Neuronal stem cell (in vitro differentiated cells): ENCODE measurements at regions not wholly inside any gene's neighbourhood (a gene's known extent, or its start where the extent isn't known, plus 50 kb on each side); places are given as distances from the start of the nearest gene placed in this dataset.

Source experiments
- DNase-seq: peaks from one replicate; pipeline ENCODE4 v3.0.0-alpha.2; 2013; ENCODE audit warnings: low spot score
- H2AFZ ChIP-seq: one replicate; pipeline ENCODE4 v1.6.1; 2013; ENCODE audit warnings: mild to moderate bottlenecking, low read length, inconsistent platforms
- H2AK5ac ChIP-seq: 2 replicates; pipeline ENCODE4 v1.6.1; 2013; ENCODE audit warnings: low read depth, mild to moderate bottlenecking, inconsistent platforms, low read length, moderate library complexity, mixed read lengths
- H2BK120ac ChIP-seq: 2 replicates; pipeline ENCODE4 v1.6.1; 2013; ENCODE audit warnings: low read depth, mild to moderate bottlenecking, inconsistent platforms, low read length, moderate library complexity, mixed read lengths
- H2BK12ac ChIP-seq: one replicate; pipeline ENCODE4 v1.6.1; 2013; ENCODE audit warnings: low read length, inconsistent platforms
- H2BK15ac ChIP-seq: 2 replicates; pipeline ENCODE4 v1.6.1; 2013; ENCODE audit warnings: mild to moderate bottlenecking, low read length, inconsistent platforms, mixed read lengths
- H2BK5ac ChIP-seq: one replicate; pipeline ENCODE4 v1.6.1; 2013; ENCODE audit warnings: inconsistent platforms, mild to moderate bottlenecking, low read length, moderate library complexity
- H3K14ac ChIP-seq: one replicate; pipeline ENCODE4 v1.6.1; 2013; ENCODE audit warnings: low read length, inconsistent platforms
- H3K18ac ChIP-seq: 2 replicates; pipeline ENCODE4 v1.6.1; 2013; ENCODE audit warnings: low read length, inconsistent platforms
- H3K23ac ChIP-seq: 2 replicates; pipeline ENCODE4 v1.6.1; 2013; ENCODE audit warnings: low read depth, mild to moderate bottlenecking, mixed read lengths, low read length, inconsistent platforms; ENCODE audit not compliant: poor library complexity
- H3K27ac ChIP-seq: replicated peaks from 3 replicates; pipeline ENCODE4 v1.5.1; 2013; ENCODE audit warnings: low read length, inconsistent platforms
- H3K27me3 ChIP-seq, 3 experiments: 2 replicates each; pipeline ENCODE4 v1.6.1; 2013; ENCODE audit warnings: low read length in 3 of 3, mild to moderate bottlenecking in 2 of 3, inconsistent platforms in 1 of 3, low read depth in 1 of 3, mixed read lengths in 1 of 3, moderate library complexity in 1 of 3; ENCODE audit not compliant: control insufficient read depth in 3 of 3, insufficient read depth in 3 of 3
- H3K36me3 ChIP-seq, 2 donors: replicated peaks in 1 of 2; 2 replicates each; pipeline ENCODE4 v1.6.1; 2013; ENCODE audit warnings: low read length in 2 of 2; ENCODE audit not compliant: control insufficient read depth in 2 of 2, insufficient read depth in 2 of 2
- H3K4ac ChIP-seq: 2 replicates; pipeline ENCODE4 v1.6.1; 2013; ENCODE audit warnings: inconsistent platforms, mild to moderate bottlenecking, low read length, moderate library complexity
- H3K4me1 ChIP-seq, 2 donors: 1 replicate in 1 of 2; 2 replicates in 1 of 2; pipeline ENCODE4 v1.6.1; 2013; ENCODE audit warnings: low read length in 2 of 2, low read depth in 1 of 2; ENCODE audit not compliant: control insufficient read depth in 2 of 2, insufficient read depth in 1 of 2
- H3K4me2 ChIP-seq: one replicate; pipeline ENCODE4 v1.6.1; 2013; ENCODE audit warnings: mild to moderate bottlenecking, low read length, inconsistent platforms; ENCODE audit not compliant: insufficient read depth, poor library complexity, severe bottlenecking
- H3K4me3 ChIP-seq, 2 donors: 2 replicates each; pipeline ENCODE4 v1.5.1; 2013; ENCODE audit warnings: low read length in 2 of 2, mild to moderate bottlenecking in 2 of 2, inconsistent platforms in 1 of 2, moderate library complexity in 1 of 2
- H3K79me1 ChIP-seq: one replicate; pipeline ENCODE4 v1.6.1; 2013; ENCODE audit warnings: low read depth, mild to moderate bottlenecking, inconsistent platforms, low read length, moderate library complexity
- H3K9ac ChIP-seq: one replicate; pipeline ENCODE4 v1.6.1; 2013; ENCODE audit warnings: mild to moderate bottlenecking, low read depth, low read length, inconsistent platforms; ENCODE audit not compliant: poor library complexity
- H3K9me3 ChIP-seq, 2 donors: replicated peaks in 1 of 2; 2 replicates each; pipeline versions ENCODE3 to v1.6.1; 2013; ENCODE audit warnings: low read length in 2 of 2, mild to moderate bottlenecking in 2 of 2, inconsistent platforms in 1 of 2, low read depth in 1 of 2, mixed read lengths in 1 of 2, moderate library complexity in 1 of 2; ENCODE audit not compliant: control insufficient read depth in 2 of 2, insufficient read depth in 1 of 2
- H4K8ac ChIP-seq: one replicate; pipeline ENCODE4 v1.6.1; 2013; ENCODE audit warnings: low read depth, mild to moderate bottlenecking, inconsistent platforms, low read length, moderate library complexity
- H4K91ac ChIP-seq: one replicate; pipeline ENCODE4 v1.6.1; 2013; ENCODE audit warnings: low read length, low read depth, mild to moderate bottlenecking, inconsistent platforms; ENCODE audit not compliant: poor library complexity
- WGBS, 2 donors: extraction: QIAGEN DNeasy Blood & Tissue Kit; methylation state at CpG; one replicate each; pipeline ENCODE4 v1.1.7; 2013; ENCODE audit warnings: missing lambda C conversion rate in 2 of 2, mixed read lengths in 1 of 2; ENCODE audit not compliant: insufficient read length in 2 of 2, insufficient replicate concordance in 1 of 2; ENCODE audit errors: extremely low coverage in 2 of 2; 5-methylcytosine and 5-hydroxymethylcytosine counted together

GRCh38 chr20:51095633-51096521 is 73.0 kb upstream of the KCNG1 start:
- Histone ChIP-seq H2BK12ac (no peak overlapping the region), H3K9me3 (no peaks in the 10 kb centered on the region), H2AK5ac (no peak overlapping the region), H3K14ac (no peak overlapping the region), H2BK120ac (no peak overlapping the region), H3K79me1 (no peaks in the 10 kb centered on the region), H3K4me2 (no peak overlapping the region), H4K91ac (no peak overlapping the region), H3K18ac (no peak overlapping the region), H2BK15ac (no peak overlapping the region), H3K9ac (no peak overlapping the region), H3K23ac (no peak overlapping the region), H2AFZ (no peak overlapping the region), H3K4ac (no peak overlapping the region), H3K27ac (no peak overlapping the region), H3K4me1 (peaks cover 17 to 62% of the 10 kb centered on the region in 2 donors), H3K4me3 (no peak overlapping the region), H3K36me3 (no peaks in the 10 kb centered on the region), H3K27me3 (no peaks in the 10 kb centered on the region), H4K8ac (no peak overlapping the region), H2BK5ac (no peak overlapping the region)
- WGBS, 2 donors: no CpG with 5 or more reads among the region's 7 CpGs
- DNase-seq: peak; percentile 38

GRCh38 chr20:51094221-51094620 is 71.3 kb upstream of the KCNG1 start:
- DNase-seq: no peak
- H3K79me1 ChIP-seq: no peaks in the 10 kb centered on the region
- no peak overlapping the region for H3K14ac ChIP-seq
- H3K27ac ChIP-seq: no peak overlapping the region
- H4K8ac ChIP-seq: no peak overlapping the region
- peaks cover 18 to 62% of the 10 kb centered on the region in 2 donors for H3K4me1 ChIP-seq
- no peak overlapping the region for H2BK5ac ChIP-seq
- no peak overlapping the region for H3K4me3 ChIP-seq
- no peak overlapping the region for H3K9ac ChIP-seq
- H4K91ac ChIP-seq: no peak overlapping the region
- no peak overlapping the region for H2BK15ac ChIP-seq
- H3K36me3 ChIP-seq: no peaks in the 10 kb centered on the region
- H3K4ac ChIP-seq: no peak overlapping the region
- no CpG with 5 or more reads among the region's 4 CpGs for WGBS, 2 donors
- H3K18ac ChIP-seq: no peak overlapping the region
- no peak overlapping the region for H3K4me2 ChIP-seq
- H2BK120ac ChIP-seq: no peak overlapping the region
- H2AK5ac ChIP-seq: no peak overlapping the region
- H3K23ac ChIP-seq: no peak overlapping the region
- H2AFZ ChIP-seq: no peak overlapping the region
- H3K27me3 ChIP-seq: no peaks in the 10 kb centered on the region
- H3K9me3 ChIP-seq: no peaks in the 10 kb centered on the region
- H2BK12ac ChIP-seq: no peak overlapping the region

DNA sequence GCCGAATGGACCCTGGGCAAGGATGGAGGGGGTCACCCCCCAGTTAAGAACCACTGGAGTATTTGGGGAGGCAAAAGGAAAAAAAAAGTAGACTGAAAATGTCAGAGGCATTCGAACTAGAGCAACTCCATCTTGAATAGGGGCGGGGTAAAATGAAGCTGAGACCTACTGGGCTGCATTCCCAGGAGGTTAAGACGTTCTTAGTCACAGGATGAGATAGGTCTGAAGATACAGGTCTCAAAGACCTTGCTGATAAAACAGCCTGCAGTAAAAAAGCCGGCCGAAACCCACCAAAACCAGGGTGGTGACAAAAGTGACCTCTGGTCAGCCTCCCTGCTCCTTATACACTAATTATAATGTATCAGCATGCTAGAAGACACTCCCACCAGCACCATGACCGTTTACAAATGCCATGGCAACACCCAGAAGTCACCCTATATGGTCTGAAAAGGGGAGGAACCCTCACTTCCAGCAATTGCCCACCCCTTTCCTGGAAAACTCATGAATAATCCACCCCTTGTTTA is 70.4 kb upstream of the KCNG1 start:
- Histone ChIP-seq H4K8ac (no peak overlapping the region), H2AFZ (no peak overlapping the region), H2BK120ac (no peak overlapping the region), H3K4me3 (no peak overlapping the region), H3K4me1 (peaks cover 17 to 56% of the 10 kb centered on the region in 2 donors), H3K36me3 (no peaks in the 10 kb centered on the region), H3K79me1 (no peaks in the 10 kb centered on the region), H3K4ac (no peak overlapping the region), H2AK5ac (no peak overlapping the region), H3K27me3 (no peaks in the 10 kb centered on the region), H3K4me2 (no peak overlapping the region), H3K27ac (no peak overlapping the region), H3K23ac (no peak overlapping the region), H2BK5ac (no peak overlapping the region), H2BK15ac (no peak overlapping the region), H3K9ac (no peak overlapping the region), H3K18ac (no peak overlapping the region), H2BK12ac (no peak overlapping the region), H3K9me3 (no peaks in the 10 kb centered on the region), H3K14ac (no peak overlapping the region), H4K91ac (no peak overlapping the region)
- no CpG with 5 or more reads among the region's 7 CpGs for WGBS, 2 donors
- DNase-seq: no peak

GRCh38 chr20:51092338-51092737 is 69.4 kb upstream of the KCNG1 start:
- peak overlapping the region; percentile 32 for H3K4me2 ChIP-seq
- no peaks in the 10 kb centered on the region for H3K79me1 ChIP-seq
- H3K36me3 ChIP-seq: no peaks in the 10 kb centered on the region
- no peak overlapping the region for H2BK15ac ChIP-seq
- H3K4me1 ChIP-seq: peaks cover 21 to 51% of the 10 kb centered on the region in 2 donors
- H2BK120ac ChIP-seq: no peak overlapping the region
- H4K91ac ChIP-seq: no peak overlapping the region
- no peak overlapping the region for H3K4me3 ChIP-seq
- H2BK5ac ChIP-seq: no peak overlapping the region
- DNase-seq: no peak
- no peak overlapping the region for H2BK12ac ChIP-seq
- H3K9me3 ChIP-seq: peaks cover 0 to 3% of the 10 kb centered on the region in 2 donors
- H3K18ac ChIP-seq: no peak overlapping the region
- H4K8ac ChIP-seq: no peak overlapping the region
- H3K27ac ChIP-seq: no peak overlapping the region
- no CpG with 5 or more reads among the region's 4 CpGs for WGBS, 2 donors
- no peak overlapping the region for H3K23ac ChIP-seq
- no peak overlapping the region for H3K14ac ChIP-seq
- peak overlapping the region; percentile 65 for H2AFZ ChIP-seq
- H3K27me3 ChIP-seq: no peaks in the 10 kb centered on the region
- H3K9ac ChIP-seq: no peak overlapping the region
- no peak overlapping the region for H2AK5ac ChIP-seq
- H3K4ac ChIP-seq: no peak overlapping the region
